Stimulated activated CD8-positive, alpha-beta memory T cell treated with anti-CD3 and anti-CD28 coated beads, Interleukin-4, amount 100 ng/mL, for 4 hours (primary cell): ENCODE measurements at regions not wholly inside any gene's neighbourhood (a gene's known extent, or its start where the extent isn't known, plus 50 kb on each side); places are given as distances from the start of the nearest gene placed in this dataset.
"Not testable (repeated sequence)": the region's sequence is repeated elsewhere in the genome, so short reads cannot be mapped to it uniquely, and the experiment has no call there.

Source experiments
- DNase-seq, 2 donors: peaks; one replicate each; pipeline ENCODE4 v3.0.0-alpha.2; 2020; ENCODE audit warnings: low read depth in 2 of 2, low spot score in 1 of 2

DNA sequence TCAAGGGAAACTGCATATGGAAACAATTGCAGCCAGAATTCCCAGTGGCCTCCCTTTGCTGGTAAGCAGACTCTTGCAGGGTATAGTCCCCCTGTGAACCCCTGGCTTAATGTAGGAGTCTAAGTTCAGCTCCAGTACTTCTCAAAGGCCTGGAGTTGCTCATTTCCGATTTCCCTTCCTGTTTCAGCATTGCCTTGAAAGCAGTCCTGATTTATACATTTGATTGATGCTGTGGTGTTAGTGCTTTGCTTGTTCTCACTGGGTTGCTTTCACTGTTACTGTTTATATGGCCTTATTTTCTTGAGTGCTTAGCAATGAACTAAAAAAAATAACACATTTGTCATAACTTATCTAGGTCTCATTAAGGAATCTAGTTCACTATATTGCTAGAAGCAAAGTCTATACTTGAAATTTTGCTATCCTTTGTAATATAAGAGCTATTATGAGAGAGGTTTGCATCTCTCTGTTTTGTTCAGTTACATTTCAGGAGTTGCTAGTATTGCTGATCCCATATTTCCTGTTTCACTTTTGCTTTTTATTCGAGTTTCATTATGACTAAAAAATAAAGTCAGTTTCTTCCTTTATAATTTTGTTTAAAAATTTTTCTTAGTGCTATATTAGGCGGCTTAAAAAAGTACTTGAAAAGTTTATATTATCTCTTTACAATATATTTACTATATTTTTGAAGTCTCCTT lies 122.4 kb upstream of the NMUR2 start:
- DNase-seq, result no peak

DNA sequence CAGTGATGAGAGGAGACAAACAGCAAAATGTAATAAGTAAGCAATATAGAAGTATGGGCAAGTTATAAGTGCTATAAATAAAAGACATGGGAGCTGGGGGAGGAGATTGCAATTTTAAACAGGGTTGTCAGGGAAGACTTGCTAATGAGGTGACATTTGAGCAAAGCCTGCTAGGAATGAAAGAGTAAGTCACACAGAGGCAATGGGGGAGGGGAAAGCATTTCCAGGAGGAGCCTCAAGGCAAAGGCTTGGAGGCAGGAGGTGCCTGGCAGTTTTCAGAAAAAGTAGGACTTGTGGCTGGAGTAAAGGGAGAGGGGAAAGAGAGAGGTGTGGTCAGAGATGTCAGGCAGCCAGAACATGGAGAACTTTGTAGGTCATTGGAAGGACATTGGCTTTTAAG lies 124.4 kb upstream of the NMUR2 start:
- DNase-seq, result no peak

DNA sequence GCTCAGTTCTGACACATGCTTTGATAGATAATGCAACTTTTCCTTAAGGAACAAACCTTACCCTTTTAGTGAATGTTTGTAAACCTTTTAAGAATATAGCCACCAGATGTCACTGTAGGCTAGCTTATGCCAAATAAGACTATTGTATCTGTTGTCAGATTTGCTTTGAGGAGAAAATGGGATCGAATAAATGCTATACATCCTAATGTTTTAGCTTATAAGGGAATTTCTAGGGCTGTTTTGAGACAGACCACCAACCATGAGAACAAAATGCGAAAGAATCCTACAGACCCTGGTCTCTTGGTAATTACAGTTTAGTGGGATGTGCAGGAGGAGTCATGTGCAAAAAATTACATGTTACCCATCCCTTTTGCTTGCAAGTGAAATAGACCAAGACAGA lies 127.6 kb upstream of the NMUR2 start:
- DNase-seq, result no peak

DNA sequence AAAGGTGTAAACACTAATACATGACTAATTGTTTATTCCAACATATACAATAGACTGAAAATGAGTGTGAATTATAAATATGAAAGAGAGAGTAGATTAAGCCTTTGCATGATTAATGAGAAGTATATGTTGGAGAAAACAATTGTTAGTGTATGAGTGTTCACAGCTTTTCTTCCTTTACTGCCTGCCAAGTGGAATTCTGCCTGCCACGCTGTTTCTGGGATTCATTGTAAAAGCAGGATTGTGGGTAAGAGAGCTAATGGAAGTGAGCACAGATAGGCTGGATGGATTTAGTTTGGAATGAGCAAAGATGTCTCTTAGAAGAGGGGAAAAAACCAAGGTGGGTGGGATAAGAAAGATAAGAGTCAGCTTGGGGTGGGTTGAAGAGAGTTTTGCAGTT lies 129.6 kb upstream of the NMUR2 start:
- DNase-seq, result no peak

DNA sequence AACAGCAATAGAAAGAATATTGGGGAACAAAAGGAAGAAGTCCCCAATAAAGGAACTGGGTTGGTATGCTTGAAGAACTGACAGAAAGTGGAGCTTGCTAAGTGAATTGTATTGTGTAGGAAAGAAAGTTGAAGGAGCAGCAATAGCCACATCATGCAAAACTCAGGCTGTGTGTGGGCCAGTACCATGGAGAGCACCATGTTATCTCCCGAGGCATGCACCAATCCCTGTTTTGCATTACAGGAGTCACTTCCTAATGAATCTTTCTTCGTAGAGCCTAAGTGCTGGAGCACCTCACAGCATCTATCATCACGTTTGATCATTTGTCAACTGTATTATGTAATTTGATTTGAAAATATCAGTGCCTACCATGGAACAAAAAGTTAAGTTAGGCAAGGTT lies 137.7 kb upstream of the NMUR2 start:
- no peak for DNase-seq

DNA sequence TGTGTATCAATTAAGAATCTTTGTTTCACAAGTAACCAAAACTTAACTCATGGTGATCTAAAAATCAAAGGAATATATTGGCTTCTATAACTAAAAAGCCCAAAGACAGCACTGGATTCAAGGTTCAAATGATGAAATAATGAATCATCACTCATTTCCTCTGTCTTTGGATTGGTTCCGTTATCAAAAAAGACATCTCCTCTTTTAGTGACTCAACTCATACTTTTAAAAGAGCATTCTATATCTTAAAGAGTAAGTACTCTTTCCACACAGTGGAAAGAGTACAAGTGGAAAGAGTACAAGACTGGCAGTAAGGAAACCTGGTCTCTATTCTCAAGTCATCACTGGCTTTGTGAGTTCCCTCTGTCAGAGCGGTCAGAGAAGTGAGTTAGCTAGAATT lies 141.4 kb upstream of the NMUR2 start:
- no peak for DNase-seq

DNA sequence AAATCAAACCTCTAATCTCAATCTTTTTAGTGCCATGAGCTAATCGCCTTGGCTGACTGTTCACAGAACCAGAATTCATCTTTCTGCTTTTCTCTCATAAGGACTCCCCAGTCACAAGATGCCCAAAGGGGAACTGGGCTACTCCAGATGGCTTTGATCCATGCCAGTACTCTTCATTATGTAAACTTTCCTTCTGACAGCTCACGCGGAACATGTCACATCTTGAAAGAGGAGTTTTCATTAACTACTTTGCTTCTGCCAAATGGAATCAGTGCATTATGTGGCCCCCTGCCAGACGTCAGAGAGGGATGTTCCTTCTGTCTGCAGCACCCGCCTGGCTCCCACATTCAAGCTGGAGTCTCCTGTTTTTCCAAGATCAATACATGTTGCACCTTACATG lies 142.1 kb upstream of the NMUR2 start:
- DNase-seq, result no peak

DNA sequence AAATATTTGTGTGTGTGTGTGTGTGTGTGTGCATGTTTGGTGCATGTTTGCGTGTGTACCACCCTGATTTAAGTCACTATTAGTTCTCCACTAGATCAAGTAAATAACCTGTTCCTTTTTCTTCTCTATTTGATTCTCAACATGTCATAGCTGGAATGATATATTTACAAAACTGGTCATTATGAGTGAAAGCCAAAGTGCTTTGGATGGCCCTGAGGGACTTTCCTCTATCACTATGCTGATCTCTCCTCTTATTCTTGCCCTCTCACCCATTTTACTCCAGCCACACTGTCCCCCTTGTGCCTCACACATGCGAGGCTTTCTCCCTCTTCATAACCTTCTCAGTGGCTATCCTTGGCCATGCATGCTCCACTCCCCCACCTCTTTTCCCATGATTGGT lies 144.6 kb upstream of the NMUR2 start:
- DNase-seq, result no peak

DNA sequence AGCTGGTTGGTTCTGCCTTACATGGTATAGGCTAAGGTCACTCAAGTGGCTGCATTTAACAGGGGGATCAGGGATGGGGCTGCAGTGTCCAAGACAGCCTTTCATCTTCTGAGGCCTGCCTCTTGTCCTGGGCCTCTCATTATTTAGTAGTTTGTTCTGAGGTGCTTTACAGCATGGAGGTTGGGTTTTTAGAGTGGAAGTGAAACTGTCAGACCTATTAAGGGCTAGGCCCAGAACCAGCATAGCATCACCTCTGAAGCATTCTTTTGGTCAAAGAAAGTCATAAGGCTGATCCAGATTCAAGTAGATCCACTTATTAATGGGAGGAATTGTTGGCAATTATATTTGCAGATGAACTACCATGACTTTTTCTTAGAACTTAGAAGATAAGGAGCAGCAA lies 146.0 kb upstream of the NMUR2 start:
- no peak for DNase-seq

DNA sequence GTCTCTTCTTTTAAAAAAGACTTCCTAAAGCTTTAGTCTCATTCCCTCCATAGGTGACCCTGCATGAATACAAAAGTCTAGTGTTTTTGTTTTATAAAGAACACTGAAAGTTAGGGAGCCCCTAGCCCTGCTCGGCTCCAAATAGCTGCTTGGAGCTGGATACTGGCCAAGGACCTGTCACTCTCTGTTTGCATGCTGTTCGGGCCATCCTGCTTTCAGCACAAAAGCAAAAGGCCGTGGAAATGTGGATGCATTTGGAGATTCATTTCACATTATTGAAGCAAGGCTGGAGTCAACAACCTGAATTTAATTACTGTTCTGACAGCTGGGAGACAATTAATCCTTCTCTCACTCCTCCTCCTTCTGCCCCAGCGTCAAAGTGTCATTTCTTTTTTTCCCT lies 151.7 kb upstream of the NMUR2 start:
- DNase-seq, result no peak

DNA sequence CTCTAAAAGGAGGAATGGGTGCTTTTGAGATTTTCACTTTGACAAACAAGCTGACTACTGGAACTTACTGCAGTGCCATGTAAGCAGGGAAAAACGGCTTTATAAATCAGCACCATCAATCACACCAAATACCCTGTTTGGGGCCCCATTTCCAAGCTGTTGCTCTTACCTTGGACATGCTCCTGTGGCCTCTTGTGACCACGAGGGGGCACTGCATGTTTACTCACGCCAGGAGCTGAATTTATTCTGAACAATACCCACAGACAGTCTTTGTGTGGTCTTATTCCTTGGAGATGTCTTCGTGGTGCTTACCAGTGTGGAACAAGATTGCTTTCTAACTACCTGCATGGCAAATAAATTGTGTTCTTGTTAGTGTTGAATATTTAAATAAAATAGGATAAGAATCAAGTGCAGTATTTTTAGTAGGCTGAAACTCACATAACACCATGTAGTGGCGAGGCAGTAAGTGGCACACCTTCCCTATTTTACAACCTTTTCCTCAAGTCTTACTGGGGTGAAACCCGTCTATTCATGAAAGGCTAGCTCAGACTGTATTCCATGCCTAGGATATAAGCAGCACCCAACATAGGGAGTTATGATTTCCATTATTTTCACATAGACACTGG lies 155.5 kb upstream of the NMUR2 start:
- no peak for DNase-seq

DNA sequence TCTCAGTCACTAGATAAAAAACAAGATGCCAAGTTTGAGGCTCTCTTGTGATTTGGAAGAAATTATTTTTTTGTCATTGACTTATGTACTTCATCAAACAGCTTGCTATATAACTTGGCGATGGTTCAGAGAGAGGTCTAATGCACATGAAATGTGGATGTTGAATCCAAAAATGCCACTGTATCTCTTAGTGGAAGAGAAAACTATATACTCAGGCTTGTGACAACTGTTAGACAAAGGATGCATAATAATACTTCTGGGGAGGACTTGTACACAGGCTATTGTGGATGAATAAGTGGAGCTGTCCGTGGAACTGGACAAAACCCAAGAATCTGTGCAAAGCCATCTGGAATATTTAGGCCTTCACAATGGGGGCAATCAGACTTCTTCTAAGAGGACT lies 162.9 kb upstream of the NMUR2 start:
- no peak for DNase-seq

DNA sequence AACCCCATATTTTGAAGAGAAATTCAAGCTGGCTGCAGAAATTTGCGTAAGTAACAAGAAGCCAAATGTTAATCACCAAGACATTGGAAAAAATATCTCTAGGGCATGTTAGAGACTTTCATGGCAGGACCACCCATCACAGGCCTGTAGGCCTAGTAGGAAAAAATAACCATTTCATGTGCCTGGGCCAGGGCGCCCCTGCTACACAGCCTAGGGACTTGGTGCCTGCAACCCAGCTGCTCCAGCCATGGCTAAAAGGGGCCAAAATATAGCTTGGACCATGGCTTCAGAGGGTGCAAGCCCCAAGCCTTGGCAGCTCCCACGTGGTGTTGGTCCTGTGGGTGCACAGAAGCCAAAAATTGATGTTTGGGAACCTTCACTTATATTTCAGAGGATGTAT lies 167.7 kb upstream of the NMUR2 start:
- no peak for DNase-seq

DNA sequence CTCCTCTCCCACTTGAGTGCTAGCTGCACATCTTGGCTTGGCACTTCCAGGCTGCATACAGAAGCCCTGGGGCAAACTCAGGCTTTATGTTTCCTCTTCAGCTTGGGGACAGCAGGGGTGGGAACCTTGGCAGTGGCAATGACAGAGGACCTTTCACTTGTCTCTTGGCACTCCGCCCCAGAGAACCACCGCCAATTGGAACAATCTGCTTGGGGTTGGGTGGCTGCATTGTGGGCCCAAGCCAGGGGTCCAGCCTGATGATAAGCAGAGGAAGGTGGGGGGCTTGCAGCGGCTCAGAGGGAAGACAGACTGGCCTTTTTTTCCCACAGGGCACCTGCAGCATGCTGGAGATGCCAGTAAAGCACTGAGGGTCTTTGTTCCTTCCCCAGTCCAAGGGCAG lies 179.0 kb upstream of the NMUR2 start:
- no peak for DNase-seq

DNA sequence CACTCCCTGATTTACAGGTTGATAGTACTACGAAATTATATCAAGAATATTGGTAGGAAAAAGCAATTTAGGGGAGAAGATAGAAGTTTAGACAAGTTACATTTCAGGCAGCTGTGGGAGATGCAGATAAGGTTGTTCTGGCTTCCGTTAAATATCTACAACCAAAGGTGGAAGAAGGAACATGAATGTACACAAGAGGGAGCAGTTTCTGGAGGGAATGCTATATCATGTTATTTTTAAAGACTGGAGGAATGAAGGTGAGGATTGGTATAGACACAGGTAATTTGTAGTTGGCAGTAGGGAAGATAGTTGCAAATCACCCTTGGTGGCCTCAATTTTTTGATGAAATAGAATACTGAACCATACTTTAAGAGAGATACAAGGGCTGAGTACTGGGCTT lies 187.3 kb upstream of the NMUR2 start:
- DNase-seq, result no peak

DNA sequence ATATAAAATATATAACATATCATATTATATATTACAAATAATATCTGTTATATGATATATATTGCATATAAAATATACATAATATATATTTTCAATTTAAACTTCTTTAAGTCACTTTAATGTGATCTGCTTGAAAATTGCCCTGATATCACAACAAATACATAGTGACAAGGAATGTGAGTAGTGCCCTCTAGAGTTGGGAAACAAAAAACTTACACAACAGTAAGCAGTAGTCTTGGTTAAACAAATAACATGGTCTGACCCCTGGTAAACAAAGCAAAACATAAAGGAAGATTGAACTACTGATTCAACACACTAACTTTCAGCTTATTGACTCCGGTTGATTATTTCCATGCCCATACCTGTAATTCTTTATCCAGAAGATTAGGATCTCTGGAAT lies 188.3 kb upstream of the NMUR2 start:
- no peak for DNase-seq

DNA sequence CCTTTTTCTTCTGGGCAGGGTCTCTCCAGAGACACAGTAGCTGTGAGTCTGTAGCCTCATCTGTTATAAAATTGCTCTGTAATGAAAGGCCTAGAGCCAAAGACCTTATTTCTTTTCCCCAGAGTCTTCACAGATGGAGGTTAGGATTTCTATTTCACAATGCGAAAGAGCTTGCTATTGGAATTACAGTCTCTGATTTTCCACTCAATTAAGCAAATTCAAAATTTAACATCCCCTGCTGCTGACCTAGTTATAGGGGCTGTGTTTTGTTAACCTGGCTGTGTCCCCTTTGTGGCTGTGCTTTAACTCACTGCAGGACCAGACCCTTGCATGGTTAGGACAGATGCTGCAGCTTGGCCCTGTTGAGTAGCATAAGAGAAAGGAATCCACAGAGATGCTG lies 190.3 kb upstream of the NMUR2 start:
- DNase-seq, result no peak

DNA sequence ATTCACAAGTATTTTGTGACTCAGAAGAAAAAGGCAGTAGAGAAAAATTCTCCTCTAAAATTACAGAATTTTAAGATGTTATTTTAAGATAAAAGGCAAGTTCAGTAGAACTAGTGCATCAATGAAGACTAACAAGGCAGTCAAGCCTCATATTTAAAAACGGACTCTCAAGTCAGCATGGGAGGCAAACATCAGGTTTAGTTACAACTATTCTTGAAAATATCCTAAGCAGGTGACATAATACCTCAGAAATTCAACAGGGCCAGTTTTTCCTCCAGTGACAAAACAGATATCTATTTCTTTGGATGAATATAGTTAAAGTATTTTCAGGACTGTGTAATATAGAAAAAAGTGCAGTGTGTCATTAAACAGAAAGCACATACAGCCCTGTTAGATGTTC lies 194.0 kb upstream of the NMUR2 start:
- no peak for DNase-seq

DNA sequence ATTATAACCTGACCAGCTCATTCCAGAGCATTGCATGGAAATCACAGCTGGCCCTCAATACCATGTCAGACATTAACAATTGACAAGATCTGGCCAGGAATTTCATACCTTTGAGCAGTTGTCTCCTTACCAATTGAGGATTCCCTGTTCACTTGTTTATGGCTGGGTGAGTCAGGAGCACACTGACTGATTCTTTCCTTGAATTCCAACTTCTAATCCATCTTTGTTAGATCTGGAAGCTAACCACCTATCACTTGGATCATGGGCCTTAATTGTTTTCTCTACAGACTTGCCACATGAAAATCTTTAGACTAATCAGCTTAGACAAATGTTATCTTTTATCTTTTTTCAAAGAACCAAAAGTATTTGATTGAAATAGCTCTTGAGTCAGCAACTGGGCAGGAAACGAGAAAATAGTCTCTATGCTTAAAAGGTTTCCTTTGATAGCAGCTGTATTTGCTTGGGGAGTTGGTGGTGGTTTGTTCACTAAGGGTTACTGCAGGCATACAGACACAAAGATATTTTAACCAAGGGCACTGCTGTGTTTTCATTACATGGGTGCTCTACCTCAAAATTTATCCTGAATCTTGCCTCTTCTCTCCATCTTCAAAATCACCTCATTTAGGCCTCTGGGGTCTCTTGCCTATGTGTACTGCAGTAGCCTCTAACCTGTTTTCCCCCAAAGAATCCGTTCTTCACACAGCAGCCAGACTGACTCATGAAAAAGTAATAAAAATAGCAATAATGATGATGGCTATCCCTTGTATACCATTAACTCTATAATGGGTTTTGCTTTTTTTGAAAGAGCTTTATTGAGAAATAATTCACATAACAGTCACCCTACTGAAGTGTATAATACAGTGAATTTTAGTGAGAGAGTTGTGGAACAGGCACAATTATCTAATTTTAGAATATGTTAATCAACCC lies 197.0 kb upstream of the NMUR2 start:
- DNase-seq, result no peak

DNA sequence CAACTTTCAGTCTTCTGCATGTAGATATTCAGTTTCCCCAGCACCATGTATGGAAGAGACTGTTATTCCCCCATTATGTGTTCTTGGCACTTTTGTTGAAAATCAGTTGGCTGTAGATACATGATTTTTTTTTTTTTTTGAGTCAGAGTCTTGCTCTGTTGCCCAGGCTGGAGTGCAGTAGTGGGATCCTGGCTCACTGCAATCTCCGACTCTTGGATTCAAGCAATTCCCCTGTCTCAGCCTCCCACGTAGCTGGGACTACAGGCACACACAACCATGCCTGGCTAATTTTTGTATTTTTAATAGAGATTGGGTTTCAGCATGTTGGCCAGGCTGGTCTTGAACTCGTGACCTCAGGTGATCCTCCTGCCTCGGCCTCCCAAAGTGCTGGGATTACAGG lies 201.0 kb upstream of the NMUR2 start:
- not testable (repeated sequence) for DNase-seq

DNA sequence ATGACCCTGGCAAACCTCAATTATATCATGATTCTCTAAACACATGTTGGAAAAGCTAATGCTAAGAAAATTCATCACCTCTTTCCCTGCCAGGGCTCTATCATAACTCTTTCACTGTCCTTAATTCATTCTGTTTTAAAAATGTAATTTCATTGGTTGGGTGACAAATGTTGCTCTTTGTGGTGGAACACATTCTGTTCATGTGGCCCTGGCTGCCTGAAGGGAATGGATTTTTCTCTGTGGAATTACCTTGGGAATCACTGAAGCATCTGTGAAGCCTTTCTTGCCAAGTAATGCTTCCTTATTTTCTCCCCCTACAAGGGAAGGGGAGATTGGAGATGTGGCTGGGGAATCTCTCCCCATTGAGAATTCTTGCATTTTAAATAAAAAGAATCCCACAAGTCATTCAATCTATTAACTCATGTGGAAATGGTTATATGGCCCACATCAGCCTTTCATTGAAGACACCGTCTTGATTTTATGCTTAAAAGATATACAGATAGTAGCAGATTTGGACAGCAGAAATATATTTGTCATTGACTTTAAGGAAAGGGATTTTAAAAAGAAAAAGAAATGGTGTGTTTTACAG lies 201.8 kb upstream of the NMUR2 start:
- no peak for DNase-seq
